HCT116 (cell line): ENCODE measurements at regions not wholly inside any gene's neighbourhood (a gene's known extent, or its start where the extent isn't known, plus 50 kb on each side); places are given as distances from the start of the nearest gene placed in this dataset.

ENCODE experiments used
- ATAC-seq: fragments of 200-7000 bp; cut with Tn5 transposase; 2 replicates; pipeline ENCODE4 v1.9.1; 2020; ENCODE audit warnings: mild to moderate bottlenecking, moderate library complexity
- BruUV-seq: library from RNA; stranded (reverse); fragments of 400-500 nt; replicated peaks from 2 replicates; lab custom pipeline; 2021; lab: Mats Ljungman, UMichigan
- CTCF ChIA-PET: fragments of 300-600 bp; sonication (Branson Sonifier 250); formaldehyde crosslinking; loops from one replicate; lab custom pipeline; 2021; ENCODE audit warnings: antibody characterized with exemption; lab: Charles Lee
- POLR2A ChIA-PET: fragments of 300-600, 350-600 bp; sonication (Branson Sonifier 250); formaldehyde crosslinking; loops from one replicate; lab custom pipeline; 2021; ENCODE audit warnings: antibody characterized with exemption; lab: Charles Lee
- RAD21 ChIA-PET, 2 experiments: fragments of 300-600 bp; sonication (Branson Sonifier 250); formaldehyde crosslinking; loops; one replicate each; lab custom pipeline; 2023; ENCODE audit warnings: low total read pairs in 2 of 2; ENCODE audit not compliant: uncharacterized antibody in 2 of 2, unreplicated experiment in 2 of 2, low non-redundant PET in 1 of 2; lab: Charles Lee
- DNase-seq: peaks from one replicate; pipeline ENCODE4 v3.0.0-alpha.2; 2010; ENCODE audit warnings: low read depth, low spot score
- H2AFZ ChIP-seq: fragments of 200-600 bp; shearing (Covaris generic), sonication (generic); 2 replicates; pipeline ENCODE4 v1.6.1; 2017; ENCODE audit warnings: low read depth, mixed run types, mixed read lengths, antibody characterized with exemption, low read length; ENCODE audit not compliant: poor library complexity, severe bottlenecking
- H3K27ac ChIP-seq: 2 replicates; pipeline ENCODE4 v1.5.1; 2012; ENCODE audit warnings: low read depth, low read length
- H3K27me3 ChIP-seq: fragments of 200-600 bp; sonication (generic); 2 replicates; pipeline ENCODE4 v1.6.1; 2016; ENCODE audit warnings: mixed run types, low read length, mixed read lengths; ENCODE audit not compliant: insufficient read depth
- H3K36me3 ChIP-seq, 2 experiments: fragments of 200-500 bp in 1 of 2; fragments of 200-600 bp in 1 of 2; sonication (Bioruptor generic) in 1 of 2; sonication (generic) in 1 of 2; 2 replicates each; pipeline versions ENCODE4 v1.5.1 to v1.6.1; 2014 to 2016; ENCODE audit warnings: low read length in 2 of 2, inconsistent platforms in 1 of 2, mixed read lengths in 1 of 2, mixed run types in 1 of 2; ENCODE audit not compliant: insufficient read depth in 2 of 2, control insufficient read depth in 1 of 2
- H3K4me1 ChIP-seq, 2 experiments: fragments of 200-600 bp in 1 of 2; sonication (generic) in 1 of 2; 2 replicates each; pipeline versions ENCODE4 v1.5.1 to v1.6.1; 2012 to 2017; ENCODE audit warnings: low read length in 2 of 2, inconsistent platforms in 1 of 2, mild to moderate bottlenecking in 1 of 2, mixed read lengths in 1 of 2, mixed run types in 1 of 2, moderate library complexity in 1 of 2; ENCODE audit not compliant: insufficient read depth in 2 of 2, control insufficient read depth in 1 of 2
- H3K4me2 ChIP-seq: fragments of 200-600 bp; sonication (generic); 2 replicates; pipeline ENCODE4 v1.6.1; 2017; ENCODE audit warnings: mixed run types, low read length, mixed read lengths
- H3K4me3 ChIP-seq, 2 experiments: fragments of 200-600 bp in 1 of 2; sonication (generic) in 1 of 2; replicated peaks in 1 of 2; 2 replicates each; pipeline ENCODE4 v1.5.1; 2011 to 2016; ENCODE audit warnings: low read length in 2 of 2, control low read depth in 1 of 2, low read depth in 1 of 2, mild to moderate bottlenecking in 1 of 2, mixed read lengths in 1 of 2, mixed run types in 1 of 2
- H3K79me2 ChIP-seq: fragments of 200-600 bp; sonication (generic); 2 replicates; pipeline ENCODE4 v1.6.1; 2017; ENCODE audit warnings: mild to moderate bottlenecking, mixed run types, low read length, moderate library complexity, mixed read lengths; ENCODE audit not compliant: insufficient read depth
- H3K9ac ChIP-seq: fragments of 200-600 bp; sonication (generic); 2 replicates; pipeline ENCODE4 v1.6.1; 2016; ENCODE audit warnings: low read length, mixed read lengths
- H3K9me2 ChIP-seq: fragments of 200-600 bp; sonication (generic), shearing (Covaris generic); 2 replicates; pipeline ENCODE4 v1.6.1; 2017; ENCODE audit warnings: mixed run types, mild to moderate bottlenecking, moderate library complexity; ENCODE audit not compliant: insufficient read depth
- H3K9me3 ChIP-seq, 2 experiments: fragments of 200-500 bp in 1 of 2; fragments of 200-600 bp in 1 of 2; sonication (Bioruptor generic) in 1 of 2; sonication (generic) in 1 of 2; 2 replicates each; pipeline ENCODE4 v1.6.1; 2014 to 2017; ENCODE audit warnings: low read length in 2 of 2, mixed read lengths in 2 of 2, inconsistent platforms in 1 of 2, low read depth in 1 of 2, mild to moderate bottlenecking in 1 of 2, mixed run types in 1 of 2, moderate library complexity in 1 of 2; ENCODE audit not compliant: control insufficient read depth in 1 of 2, insufficient read depth in 1 of 2
- H4K20me1 ChIP-seq: fragments of 200-600 bp; sonication (generic), shearing (Covaris generic); 2 replicates; pipeline ENCODE4 v1.6.1; 2017; ENCODE audit warnings: mixed run types, mild to moderate bottlenecking, moderate library complexity; ENCODE audit not compliant: insufficient read depth
- CEBPB ChIP-seq: IDR thresholded peaks from 2 replicates; pipeline ENCODE4 v1.6.1; 2012; ENCODE audit warnings: low read depth
- ELF1 ChIP-seq: IDR thresholded peaks from 2 replicates; pipeline ENCODE4 v1.6.1; 2012; ENCODE audit warnings: low read depth, borderline replicate concordance
- EZH2 ChIP-seq: fragments of 200-600 bp; sonication (generic); IDR thresholded peaks from 2 replicates; pipeline ENCODE4 v1.6.1; 2017; ENCODE audit warnings: antibody characterized with exemption, mixed run types
- JUND ChIP-seq: IDR thresholded peaks from 2 replicates; pipeline ENCODE4 v1.6.1; 2012
- SIN3A ChIP-seq: IDR thresholded peaks from 2 replicates; pipeline ENCODE4 v1.6.1; 2012; ENCODE audit warnings: low read depth
- SRF ChIP-seq: IDR thresholded peaks from 2 replicates; pipeline ENCODE4 v1.6.1; 2012; ENCODE audit warnings: low read depth
- ZFX ChIP-seq: fragments of 450-650 bp; IDR thresholded peaks from 2 replicates; pipeline ENCODE4 v1.6.1; 2017
- intact Hi-C: fragments of 100-400 bp; cut with micrococcal nuclease; formaldehyde crosslinking; loops from 2 replicates; pipeline ENCODE4 v1.10.0; 2022
- TF ChIP-seq, protein P1 (sequence below): IDR thresholded peaks from 2 replicates; pipeline ENCODE4 v1.6.1; 2012
- TF ChIP-seq, protein P2 (sequence below): IDR thresholded peaks from 2 replicates; pipeline ENCODE4 v1.6.1; 2012; ENCODE audit warnings: low read depth

DNA sequence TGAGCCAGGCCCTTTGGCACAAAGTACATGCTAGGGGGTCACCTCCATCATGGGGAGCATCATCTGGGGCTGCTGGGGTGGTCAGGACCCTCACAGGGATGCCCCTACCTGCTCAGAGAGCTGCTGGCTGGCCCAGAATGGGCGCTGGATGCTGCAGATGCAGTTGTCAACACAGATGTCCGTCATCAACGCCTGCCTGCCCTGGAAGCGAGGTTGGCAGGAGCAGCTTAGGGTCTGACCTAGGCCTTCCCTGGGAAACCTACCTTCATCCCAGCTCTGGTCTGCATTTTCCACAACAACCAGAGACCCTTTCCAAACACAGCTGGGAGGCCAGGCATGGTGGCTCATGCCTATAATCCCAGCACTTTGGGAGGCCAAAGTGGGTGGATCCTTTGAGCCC lies 88.0 kb downstream of the EDN3 start:
- TF ChIP-seq EZH2 (no peak), ZFX (no peak), CEBPB (no peak), SRF (no peak), SIN3A (no peak), ELF1 (no peak), JUND (no peak)
- TF ChIP-seq, protein P1, sequence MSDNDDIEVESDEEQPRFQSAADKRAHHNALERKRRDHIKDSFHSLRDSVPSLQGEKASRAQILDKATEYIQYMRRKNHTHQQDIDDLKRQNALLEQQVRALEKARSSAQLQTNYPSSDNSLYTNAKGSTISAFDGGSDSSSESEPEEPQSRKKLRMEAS: no peak
- TF ChIP-seq, protein P2, sequence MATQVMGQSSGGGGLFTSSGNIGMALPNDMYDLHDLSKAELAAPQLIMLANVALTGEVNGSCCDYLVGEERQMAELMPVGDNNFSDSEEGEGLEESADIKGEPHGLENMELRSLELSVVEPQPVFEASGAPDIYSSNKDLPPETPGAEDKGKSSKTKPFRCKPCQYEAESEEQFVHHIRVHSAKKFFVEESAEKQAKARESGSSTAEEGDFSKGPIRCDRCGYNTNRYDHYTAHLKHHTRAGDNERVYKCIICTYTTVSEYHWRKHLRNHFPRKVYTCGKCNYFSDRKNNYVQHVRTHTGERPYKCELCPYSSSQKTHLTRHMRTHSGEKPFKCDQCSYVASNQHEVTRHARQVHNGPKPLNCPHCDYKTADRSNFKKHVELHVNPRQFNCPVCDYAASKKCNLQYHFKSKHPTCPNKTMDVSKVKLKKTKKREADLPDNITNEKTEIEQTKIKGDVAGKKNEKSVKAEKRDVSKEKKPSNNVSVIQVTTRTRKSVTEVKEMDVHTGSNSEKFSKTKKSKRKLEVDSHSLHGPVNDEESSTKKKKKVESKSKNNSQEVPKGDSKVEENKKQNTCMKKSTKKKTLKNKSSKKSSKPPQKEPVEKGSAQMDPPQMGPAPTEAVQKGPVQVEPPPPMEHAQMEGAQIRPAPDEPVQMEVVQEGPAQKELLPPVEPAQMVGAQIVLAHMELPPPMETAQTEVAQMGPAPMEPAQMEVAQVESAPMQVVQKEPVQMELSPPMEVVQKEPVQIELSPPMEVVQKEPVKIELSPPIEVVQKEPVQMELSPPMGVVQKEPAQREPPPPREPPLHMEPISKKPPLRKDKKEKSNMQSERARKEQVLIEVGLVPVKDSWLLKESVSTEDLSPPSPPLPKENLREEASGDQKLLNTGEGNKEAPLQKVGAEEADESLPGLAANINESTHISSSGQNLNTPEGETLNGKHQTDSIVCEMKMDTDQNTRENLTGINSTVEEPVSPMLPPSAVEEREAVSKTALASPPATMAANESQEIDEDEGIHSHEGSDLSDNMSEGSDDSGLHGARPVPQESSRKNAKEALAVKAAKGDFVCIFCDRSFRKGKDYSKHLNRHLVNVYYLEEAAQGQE: no peak
- ATAC-seq: no peak

More for the DNA sequence above, 88.0 kb downstream of the EDN3 start:
- no peak overlapping the region for H3K4me3 ChIP-seq
- ChIA-PET CTCF (no interaction called here), POLR2A (no interaction called here), RAD21 (no interaction called here)
- no peaks in the 10 kb centered on the region for H3K9me3 ChIP-seq
- H2AFZ ChIP-seq: no peak overlapping the region
- H3K9ac ChIP-seq: no peak overlapping the region
- H3K27ac ChIP-seq: no peak overlapping the region
- BruUV-seq: no TSS peak
- intact Hi-C loops: no loop called here
- DNase-seq: no peak
- peaks cover 8% of the 10 kb centered on the region for H3K27me3 ChIP-seq
- no peak overlapping the region for H3K4me2 ChIP-seq
- no peaks in the 10 kb centered on the region for H3K4me1 ChIP-seq
- H3K36me3 ChIP-seq: no peaks in the 10 kb centered on the region
- no peaks in the 10 kb centered on the region; the same call in 1 of the 2 replicates for H3K9me2 ChIP-seq
- H4K20me1 ChIP-seq: no peaks in the 10 kb centered on the region
- H3K79me2 ChIP-seq: no peaks in the 10 kb centered on the region
